ENCODE measurements at regions not wholly inside any gene's neighbourhood (a gene's known extent, or its start where the extent isn't known, plus 50 kb on each side); places are given as distances from the start of the nearest gene placed in this dataset.

GRCh38 chr2:240277807-240278522, 137.5 kb upstream of the OTOS start:
- no peak for DNase-seq (ENCODE audit: extremely low read depth, low read depth, low spot score)

DNA sequence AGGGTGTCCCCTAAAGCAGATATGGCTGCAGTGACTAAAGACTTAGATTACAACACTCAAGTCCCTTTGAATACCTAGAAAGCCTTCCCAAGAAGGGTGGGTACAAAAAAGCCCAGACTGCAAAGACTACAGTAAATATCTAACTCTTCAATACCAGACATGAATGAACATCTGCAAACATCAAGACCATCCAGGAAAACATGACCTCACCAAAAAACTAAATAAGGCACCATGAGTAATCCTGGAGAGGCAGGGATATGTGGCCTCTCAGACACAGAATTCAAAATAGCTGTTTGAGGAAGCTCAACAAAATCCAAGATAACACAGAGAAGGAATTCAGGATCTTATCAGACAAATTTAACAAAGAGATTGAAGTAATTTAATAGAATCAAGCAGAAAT, 138.2 kb upstream of the OTOS start:
- no peak for DNase-seq (ENCODE audit: extremely low read depth, low read depth, low spot score)

GRCh38 chr2:240280621-240281020, 140.2 kb upstream of the OTOS start:
- DNase-seq (ENCODE audit: extremely low read depth, low read depth, low spot score): no peak

DNA sequence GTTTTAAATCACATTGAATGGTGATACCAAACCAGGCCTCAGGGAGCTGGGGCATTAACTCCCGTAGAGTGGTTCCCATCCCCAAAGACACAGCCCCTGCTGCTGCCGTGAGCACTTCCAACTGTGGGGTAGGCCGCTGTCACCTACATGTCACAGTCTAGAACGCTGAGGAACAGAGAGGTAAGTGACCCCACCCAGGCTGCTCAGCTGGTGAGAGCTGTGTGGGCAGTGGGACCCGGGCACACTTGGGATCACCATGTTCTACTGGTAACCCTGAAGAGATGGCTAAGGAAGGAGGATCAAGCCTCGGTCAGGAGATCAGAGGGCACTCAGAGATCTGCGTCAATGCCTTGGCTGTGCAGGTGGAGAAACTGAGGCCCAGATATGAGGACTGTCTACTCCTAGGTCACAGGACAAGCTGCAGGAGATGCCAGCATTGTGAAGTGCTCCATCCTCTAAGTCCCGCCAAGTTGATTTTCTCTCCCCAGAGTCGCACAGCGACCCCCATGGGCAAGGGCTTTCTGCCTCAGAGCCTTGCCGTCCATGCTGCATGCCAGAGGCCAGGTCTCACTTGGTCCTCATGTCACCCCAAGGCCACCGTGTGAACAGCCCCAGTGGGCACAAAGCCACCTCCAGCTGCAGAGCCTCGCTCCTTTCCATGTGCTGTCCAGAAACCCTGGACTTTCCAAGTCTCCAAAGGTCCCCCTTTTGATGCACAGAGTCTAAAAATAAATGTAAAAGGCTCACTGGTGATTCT, 144.2 kb upstream of the OTOS start:
- no peak for DNase-seq (ENCODE audit: extremely low read depth, low read depth, low spot score)

- DNase-seq (ENCODE audit: extremely low read depth, low read depth, low spot score): no peak
Measured at GRCh38 chr2:240285725-240286124, 145.3 kb upstream of the OTOS start.

DNA sequence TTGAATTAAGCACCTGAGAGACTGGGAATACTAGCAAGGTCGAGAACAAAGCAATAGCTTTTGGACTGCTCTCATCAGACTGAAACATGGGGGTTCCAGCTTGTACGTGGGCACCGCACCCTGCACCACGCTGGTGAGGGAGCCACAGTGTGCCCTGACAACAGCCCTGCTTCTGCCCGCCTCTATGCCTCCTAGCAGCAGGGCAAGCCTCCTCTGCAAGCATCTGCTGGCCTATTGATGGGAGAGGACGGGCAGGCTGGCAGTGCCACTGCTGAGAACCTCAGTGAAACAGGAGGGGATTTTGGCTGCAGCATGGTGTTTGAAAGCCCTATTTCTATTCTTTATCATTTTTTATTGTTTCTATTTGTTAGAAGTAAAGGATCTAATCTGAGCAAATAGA, 146.1 kb upstream of the OTOS start:
- DNase-seq (ENCODE audit: extremely low read depth, low read depth, low spot score): no peak

- no peak for DNase-seq (ENCODE audit: extremely low read depth, low read depth, low spot score)
Measured at GRCh38 chr2:240287011-240287410, 146.6 kb upstream of the OTOS start.

DNA sequence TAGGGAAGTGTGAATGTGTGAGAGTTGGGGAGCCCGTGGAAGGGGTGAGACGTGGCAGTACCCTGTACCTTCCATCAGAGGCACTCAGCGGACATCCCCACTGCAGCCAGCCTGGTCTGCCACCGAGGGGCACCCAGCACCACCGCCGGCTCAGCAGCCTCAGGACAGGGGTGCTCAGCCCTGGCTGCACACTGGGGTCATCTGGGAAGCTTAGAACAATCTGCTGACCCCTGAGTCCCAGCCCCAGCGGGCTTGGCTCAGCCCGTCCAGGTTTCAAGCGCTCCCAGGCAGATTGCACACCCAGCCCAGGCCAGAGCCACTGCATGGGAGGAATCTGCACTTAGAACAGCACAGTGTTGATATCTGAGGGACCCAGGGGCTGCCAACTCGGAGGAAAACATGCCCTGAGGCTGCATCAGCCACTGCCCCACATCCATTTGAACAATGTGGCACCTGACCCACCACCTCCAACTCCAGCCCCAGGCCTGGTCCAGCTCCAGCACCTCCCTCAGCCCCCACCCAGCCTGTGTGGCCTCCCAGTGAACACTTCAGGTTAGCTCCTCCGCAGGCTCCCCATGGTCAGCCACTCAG, 147.1 kb upstream of the OTOS start:
- DNase-seq (ENCODE audit: extremely low read depth, low read depth, low spot score): no peak

- DNase-seq (ENCODE audit: extremely low read depth, low read depth, low spot score): no peak
Measured at GRCh38 chr2:240288087-240288521, 147.4 kb upstream of the GPC1 start.

DNA sequence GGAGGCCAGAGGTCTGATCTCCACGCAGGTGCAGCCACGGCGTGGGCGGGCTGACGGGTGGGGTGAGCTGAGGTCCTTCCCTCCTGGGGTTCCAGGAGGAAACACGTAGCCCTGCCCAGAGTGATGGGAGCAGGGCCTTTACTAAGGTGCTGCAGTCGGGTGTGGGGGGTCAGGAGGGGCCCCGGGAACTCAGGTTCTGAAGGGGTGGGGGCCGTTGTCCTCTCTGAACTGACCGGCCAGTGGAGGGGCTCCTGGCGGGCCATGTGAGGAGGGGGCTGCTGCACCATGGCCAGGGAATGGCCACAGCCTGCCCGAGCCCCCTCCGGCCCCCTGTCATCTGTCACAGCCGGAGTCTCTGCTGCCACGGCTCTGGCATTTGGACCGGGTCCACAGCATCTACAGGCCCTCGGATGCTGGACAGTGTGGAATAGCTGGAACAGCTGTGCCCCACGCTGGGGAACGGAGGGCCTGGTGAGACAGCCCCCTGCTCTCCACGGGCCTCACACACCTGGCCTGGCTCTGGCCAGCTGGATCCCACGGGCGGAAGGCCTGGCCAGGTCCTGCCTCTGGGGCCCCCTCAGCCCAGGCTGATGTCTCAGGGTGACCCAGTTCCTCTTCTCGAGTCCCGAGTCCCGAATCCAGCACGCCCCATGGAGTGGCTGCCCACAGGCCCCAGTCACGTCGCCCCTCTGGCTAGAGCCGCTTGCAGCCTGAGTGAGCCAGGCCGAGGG, 145.6 kb upstream of the GPC1 start:
- DNase-seq (ENCODE audit: extremely low read depth, low read depth, low spot score): no peak

DNA sequence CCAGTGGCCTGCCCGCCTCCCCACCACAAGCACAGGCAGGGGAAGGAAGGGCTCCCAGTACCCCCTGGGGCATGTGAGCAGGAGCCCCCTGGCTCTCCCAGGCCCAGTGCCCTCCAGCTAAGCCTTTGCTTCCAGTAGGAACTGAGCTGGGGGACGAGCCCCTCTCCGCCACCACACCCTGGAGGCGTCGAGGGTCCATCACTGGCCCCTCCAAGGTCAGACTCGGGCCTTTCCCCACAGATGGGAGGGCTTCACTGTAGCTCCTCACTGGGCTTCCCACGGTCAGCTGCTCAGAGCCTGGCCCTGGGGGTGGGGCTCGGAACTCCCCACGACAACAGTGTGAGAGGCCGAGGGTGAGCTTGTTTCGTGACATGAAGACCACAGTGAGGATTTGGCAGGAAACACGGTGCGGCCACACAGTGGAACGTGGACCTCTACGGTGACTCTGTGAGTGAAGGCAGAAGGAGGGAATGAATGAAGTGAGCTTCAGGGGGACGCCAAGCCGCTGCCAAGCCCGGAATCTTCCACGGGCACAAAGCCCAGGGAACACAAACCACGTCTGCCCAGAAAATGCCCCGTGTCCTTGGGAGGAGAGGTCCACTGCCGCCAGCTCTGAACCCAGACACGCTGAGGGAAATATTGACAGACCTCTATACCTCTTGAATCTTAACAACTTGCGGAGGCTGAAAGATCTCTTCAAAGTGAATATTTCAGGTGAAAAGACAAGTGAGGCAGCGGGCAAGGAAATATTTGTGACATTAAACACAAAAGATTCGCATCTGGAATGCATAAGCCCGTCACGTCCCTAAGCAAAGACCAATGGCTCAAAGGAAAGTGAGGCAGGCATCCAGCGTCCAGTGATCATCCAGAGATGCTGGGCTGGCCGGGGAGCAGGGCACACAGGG, 144.8 kb upstream of the GPC1 start:
- DNase-seq (ENCODE audit: extremely low read depth, low read depth, low spot score): no peak

- no peak for DNase-seq (ENCODE audit: extremely low read depth, low read depth, low spot score)
Measured at GRCh38 chr2:240291337-240292034, 144.0 kb upstream of the GPC1 start.

GRCh38 chr2:240292035-240292574, 143.4 kb upstream of the GPC1 start:
- no peak for DNase-seq (ENCODE audit: extremely low read depth, low read depth, low spot score)

DNA sequence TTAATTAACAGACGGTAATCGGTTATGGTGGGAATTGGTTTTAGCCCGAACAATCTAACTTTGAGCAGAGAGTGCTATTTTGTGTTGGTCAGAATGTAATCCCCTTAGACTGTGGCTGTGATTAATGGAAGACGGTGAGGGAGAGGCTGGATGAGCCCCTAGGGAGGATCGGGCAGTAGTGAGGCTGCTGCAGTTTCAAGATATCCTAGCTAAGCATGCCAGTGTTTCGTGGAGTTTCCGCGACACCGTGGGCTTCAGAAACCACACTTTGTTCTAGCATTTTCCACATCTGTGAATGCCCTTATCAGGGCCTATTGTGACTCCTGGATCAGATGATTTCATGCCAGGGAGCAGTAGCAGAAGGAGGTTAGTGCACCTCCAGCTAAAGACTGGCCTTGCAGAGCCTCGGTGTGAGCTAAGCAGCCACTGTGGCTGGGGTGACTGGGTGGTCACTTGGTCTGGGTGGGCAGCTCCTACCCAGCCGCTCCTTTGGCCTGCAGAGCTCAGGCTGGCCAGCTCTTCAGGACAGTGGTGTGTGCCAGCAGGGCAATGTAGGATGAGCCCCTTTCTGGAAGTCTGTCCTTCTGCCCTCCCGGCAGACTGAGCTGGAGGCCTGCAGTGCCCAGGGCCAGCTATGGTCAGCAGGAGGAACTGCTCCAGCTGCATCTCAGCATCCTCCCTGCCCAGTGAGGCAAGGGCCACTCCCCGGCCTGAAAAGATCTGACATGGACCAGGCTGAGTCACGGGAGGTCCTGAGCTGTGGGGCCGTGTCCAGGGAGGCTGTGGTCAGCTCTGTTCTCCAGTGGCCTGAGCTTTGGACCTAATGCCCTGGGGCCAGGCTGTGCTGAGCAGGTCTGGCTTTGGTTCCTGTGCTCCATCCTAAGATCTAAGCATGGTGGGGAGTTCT, 142.6 kb upstream of the GPC1 start:
- no peak for DNase-seq (ENCODE audit: extremely low read depth, low read depth, low spot score)

DNA sequence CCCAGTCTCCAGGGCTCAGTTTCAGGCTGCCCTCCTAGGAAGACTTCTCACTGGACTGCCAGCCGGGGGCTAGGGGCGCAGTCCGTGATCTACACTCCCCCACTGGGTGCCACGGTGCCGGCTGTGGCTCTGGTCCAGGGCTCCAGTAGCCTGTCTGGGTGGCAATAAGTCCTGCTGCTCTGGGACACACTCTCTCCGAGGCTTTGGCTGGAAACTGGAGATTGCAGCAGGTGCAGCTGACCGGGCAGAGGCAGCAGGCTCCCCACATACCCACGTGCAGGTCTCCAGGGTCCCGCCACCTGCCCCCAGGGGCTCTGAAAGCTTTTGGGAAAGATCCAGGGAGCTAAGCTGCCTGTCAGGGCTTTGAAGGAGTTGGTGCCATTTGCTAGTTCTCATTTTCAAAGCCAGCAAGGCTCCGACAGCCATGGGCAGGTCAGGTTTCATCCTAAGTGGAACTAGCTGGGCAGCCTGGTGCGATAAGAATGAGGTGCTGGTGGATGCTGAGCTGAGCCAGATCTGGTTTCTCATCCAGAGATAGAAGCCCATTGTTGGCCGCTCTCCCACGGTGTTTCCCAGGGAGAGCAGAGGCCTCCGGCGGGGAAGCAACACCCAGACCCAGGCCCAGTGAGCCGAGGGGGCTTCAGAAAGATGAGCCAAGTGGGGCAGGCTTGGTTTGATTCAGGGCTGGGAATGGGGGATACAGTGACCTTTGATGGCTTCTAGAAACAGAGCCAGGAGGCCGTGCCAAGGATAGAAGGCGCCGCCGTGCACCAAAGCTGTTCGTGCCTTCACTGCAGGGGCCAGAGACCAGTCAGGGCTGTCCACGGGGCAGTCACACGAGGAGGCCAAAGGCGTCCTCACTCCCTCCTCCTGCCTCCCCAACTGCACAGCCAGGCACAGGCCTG, 141.7 kb upstream of the GPC1 start:
- DNase-seq (ENCODE audit: extremely low read depth, low read depth, low spot score): no peak

- no peak for DNase-seq (ENCODE audit: extremely low read depth, low read depth, low spot score)
Measured at GRCh38 chr2:240294514-240294913, 140.9 kb upstream of the GPC1 start.
